HG03108 (cell line): ENCODE measurements at regions not wholly inside any gene's neighbourhood (a gene's known extent, or its start where the extent isn't known, plus 50 kb on each side); places are given as distances from the start of the nearest gene placed in this dataset.
"Not testable (repeated sequence)": the region's sequence is repeated elsewhere in the genome, so short reads cannot be mapped to it uniquely, and the experiment has no call there.

Source experiments
- ATAC-seq: cut with Tn5 transposase; IDR thresholded peaks from one replicate; pipeline ENCODE4 v1.9.1; 2021; ENCODE audit warnings: moderate library complexity; ENCODE audit not compliant: unreplicated experiment

DNA sequence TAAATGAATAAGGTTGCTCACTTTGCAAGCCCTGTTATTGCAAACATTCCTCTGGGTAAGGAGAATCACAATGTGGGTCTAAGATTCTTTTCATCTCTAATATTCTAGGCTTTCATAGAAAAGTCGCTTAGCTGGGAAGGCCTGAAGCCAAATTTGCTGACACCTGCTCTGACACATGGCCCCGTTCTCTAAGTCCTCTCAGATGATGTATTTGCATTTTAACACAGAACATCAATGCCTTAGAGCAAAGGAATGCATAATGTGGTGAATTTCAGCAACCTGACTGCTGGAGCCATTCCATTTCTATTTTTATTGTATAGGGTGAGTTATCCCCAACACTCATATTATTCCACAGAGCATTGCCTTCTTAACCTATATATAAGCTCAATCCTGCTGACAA is 682.1 kb upstream of the NRP1 start:
- ATAC-seq: no peak

DNA sequence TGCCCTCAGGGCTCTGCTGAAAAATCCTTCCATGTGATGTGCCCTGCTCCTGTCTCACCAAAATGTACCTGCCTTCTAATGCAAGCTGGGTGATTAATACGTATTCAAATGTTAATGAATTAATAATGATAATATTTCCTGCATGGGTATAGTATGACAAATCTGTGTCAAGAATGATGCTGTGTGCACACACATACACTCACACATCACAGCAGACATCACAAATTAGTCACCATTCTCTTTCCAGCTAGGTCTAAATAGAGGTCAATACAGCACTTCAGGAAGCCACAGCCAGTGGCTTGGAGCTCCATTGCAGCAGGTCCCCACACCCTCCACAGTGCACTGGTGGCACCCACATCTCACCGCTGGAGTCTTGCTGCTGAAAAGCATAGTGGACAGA is 681.2 kb upstream of the NRP1 start:
- no peak for ATAC-seq

DNA sequence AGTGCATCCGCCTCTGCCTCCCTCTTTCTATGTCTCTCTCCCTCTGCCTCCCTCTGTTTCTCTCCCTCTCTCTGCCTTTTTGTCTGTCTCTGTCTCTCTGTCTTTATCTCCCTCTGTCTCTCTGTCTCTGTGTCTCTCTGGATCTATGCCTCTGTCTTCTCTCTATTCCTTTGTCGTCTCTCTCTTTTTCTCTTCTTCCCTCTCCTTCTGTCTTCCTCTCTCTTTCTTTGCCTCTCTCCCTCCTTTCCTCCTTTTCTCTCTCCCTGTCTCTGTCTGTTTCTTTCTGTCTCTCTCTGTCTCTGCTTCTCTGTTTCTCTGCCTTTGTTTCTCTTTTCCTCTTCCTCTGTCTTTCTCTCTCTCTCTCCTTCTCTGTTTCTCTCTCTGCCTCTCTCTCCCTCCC is 678.8 kb upstream of the NRP1 start:
- ATAC-seq: no peak

DNA sequence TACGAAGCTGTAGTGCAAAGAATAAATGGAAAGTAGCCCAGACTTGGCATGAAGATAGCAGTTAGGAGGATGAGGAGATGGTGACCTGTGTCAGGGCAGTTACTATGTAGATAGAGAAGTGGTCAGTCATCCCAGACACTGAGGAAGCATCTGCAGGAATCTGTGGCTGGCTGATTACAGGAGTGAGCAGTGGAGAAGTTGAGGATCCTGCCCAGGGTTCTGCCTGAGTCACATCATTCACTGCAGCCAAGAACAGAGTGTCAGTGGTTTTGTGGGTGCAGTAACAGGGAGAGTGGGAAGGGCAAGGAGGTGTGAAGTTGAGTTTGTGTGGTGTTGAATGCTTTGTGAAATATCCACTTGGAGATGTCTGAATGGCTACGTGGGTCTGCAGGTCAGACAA is 676.4 kb upstream of the NRP1 start:
- no peak for ATAC-seq

DNA sequence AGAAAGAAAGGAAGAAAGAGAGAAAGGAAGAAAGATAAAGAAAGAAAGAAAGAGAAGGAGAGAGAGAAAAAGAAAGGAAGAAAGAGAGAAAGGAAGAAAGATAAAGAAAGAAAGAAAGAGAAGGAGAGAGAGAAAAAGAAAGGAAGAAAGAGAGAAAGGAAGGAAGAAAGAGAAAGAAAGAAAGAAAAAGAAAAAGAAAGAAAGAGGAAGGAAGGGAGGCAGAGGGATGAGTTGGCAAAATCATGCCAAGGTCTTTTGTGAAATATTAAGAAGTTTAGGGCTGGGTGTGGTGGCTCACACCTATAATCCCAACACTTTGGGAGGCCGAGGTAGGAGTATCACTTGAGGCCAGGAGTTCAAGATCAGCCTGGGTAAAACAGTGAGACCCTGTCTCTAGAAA is 675.8 kb upstream of the NRP1 start:
- ATAC-seq: not testable (repeated sequence)

DNA sequence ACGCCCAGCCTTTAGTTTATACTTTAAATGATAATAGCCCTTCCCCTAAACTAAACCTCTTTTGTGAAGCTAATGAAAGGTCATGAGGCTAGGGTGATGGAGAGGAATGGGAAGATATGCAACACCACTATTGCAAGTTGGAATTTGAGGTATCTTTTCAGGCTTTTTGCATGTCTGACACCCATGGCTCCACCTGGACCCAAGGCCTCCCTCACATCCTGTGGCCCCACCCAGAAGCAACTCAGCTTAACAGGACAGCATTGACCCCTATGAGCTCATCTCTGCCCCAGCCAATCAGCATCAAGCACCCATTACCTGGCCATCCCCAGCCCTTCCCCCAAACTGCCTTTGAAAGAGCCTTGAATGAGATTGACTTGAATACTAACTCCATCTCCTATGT is 674.2 kb upstream of the NRP1 start:
- no peak for ATAC-seq

DNA sequence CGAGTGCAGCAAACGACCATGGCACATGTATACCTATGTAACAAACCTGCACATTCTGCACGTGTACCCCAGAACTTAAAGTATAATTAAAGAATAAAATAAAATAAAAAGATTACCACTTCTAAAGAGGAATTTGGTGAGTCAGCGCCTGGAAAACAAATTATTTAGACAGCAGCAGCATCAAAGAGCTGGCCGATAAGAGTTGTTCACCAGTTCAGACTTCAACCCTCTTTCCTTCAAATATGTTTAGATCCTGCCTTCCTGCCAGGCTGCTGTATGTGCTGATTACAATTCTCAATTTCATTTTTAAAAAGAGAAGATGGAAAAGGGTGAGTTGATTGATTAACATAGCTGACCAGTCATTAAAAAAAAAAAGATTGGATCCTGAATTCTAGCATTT is 672.0 kb upstream of the NRP1 start:
- no peak for ATAC-seq

DNA sequence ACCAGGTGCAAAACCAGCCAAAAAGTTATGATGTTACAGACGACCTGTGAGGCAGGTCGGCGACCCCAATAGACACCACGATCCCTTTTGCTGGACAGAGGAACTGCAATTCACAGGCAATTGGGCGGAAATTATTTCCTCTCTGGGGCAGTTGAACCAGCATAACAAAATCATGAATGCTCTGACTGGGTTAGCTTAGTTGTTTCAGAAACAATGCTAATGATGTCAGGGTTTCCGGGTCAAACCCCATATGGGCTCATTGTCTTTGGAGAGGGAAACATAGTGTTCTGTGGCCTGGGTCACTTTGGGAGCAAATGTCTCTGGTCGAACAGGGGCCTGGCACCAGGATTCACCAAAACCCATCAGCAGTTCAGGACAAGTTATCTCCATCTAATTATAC is 669.1 kb upstream of the NRP1 start:
- ATAC-seq: no peak

DNA sequence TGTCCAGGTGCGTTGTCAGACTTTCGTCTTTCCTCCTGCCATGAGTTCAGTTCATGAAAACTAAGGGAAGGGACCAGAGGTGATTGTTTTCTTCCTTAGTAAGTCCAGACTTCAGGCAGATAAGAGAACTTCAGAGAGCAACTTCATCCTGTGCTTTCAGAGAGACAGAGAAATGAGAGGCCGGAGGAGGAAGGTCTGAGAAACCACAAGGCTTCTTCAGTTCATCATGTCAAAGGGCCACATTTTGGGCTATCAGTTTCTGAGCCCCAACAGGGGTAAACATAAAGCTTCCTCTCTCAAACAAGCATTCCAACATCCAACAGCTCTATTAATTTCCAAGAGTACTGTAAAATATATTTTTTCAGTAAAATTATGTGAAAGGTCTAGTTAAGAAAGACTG is 668.4 kb upstream of the NRP1 start:
- ATAC-seq: no peak

DNA sequence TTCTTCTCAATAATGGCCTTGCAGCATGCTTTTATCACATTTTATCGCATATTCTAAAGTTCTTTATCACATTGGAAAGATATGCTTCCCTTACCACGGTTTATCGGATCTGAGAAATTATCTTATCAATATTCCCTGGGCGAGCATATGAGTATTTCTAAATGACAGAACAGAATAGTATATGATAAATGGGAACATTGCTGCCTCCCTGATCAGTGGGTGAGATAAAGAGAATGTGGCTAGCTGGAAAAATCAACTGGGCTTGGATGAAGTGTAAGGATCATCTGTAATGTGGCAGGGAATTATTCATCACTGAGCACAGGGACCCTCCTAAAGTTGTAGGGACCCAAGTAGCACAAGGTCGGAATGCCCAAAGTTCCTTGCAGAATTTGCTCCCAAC is 667.4 kb upstream of the NRP1 start:
- no peak for ATAC-seq

DNA sequence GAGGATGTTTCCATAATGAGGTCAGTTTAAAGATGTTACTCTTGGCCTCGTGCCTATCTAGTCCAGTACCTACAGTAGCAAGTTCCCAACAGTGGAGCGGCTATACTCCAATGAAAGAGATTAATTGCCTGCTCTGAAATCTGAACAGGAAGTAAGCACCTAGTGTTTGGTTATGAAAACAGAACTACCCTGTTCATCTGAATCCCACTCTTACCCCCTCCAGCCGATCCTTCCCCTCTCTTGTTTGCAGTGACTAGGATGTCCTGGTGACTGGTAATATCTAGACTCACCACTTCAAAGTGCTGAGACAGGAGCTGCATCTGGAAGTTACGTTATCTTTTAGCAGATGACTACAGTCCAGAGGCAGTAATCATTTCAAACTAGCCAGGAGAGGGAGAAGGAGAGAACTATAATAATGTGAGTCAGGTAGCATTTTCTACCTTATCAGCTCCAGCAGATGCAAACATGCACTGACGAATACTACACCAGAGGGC is 666.7 kb upstream of the NRP1 start:
- ATAC-seq: no peak

DNA sequence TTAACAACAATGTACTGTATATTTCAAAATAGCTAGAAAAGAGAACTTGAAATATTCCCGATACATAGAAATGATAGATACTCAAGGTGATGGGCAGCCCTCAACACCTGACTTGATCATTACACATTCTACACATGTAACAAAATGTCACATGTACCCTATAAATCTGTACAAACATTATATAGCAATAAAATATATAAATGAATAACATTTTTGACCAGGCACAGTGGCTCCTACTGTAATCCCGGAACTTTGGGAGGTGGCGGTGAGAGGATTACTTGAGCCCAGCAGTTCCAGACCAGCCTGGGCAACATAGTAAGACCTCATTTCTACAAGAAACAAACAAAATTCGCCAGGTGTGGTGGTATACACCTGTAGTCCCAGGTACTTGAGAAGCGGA is 659.5 kb upstream of the NRP1 start:
- ATAC-seq: no peak

DNA sequence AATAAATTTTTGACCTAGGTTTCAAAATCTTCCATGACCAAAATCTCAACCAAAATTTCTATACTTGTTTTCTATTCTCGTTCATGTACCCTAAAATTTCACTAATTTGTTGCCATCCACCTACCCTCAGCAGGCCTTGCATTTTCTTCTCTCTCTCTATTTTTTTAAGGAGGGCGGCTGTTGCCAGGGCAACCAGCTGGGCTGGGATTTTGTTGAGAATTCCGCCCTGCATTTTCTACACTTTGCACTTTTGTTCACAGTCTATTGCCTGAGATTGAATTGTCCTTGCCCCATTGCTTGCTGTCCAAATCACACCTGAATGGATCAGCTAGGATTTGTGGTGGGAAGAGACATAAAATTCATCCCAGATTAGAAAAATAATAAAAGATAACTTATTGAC is 657.5 kb upstream of the NRP1 start:
- ATAC-seq: no peak

DNA sequence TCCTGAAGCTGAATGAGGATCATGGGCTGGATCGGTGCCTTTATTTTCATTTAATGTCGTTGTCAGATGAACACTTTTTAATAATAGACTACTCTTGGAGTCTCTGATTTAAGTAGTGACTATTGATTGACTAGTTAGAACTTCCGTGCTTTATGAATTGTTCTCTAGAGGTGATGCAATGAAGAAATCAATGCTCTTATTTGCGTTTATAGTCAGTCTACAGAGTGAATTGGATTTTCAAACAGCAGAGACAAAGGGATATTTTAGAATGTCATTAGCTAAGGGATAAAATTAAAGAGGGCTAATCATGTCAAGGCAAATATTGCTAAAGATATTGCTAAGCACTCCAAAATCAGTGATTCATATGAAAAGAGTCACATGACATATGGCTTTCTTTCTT is 652.0 kb upstream of the NRP1 start:
- no peak for ATAC-seq

DNA sequence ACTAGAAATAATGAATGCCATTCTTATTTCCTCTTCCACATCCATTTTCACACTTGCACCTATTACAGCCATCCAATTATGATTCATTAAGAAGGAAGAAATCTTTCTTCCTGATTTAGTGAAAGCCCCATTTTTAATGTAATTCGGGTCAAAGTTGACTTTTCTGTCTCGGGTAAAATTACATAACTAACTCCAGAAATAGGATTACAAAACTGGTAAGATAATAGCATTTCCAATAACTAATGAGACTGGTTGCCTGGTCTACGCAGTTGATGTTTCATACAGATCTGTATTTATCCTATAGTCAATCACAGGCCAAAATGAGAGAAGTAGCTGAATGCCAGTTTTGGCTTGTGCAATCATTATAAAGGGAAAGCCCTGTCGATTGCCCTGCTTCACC is 651.5 kb upstream of the NRP1 start:
- no peak for ATAC-seq

DNA sequence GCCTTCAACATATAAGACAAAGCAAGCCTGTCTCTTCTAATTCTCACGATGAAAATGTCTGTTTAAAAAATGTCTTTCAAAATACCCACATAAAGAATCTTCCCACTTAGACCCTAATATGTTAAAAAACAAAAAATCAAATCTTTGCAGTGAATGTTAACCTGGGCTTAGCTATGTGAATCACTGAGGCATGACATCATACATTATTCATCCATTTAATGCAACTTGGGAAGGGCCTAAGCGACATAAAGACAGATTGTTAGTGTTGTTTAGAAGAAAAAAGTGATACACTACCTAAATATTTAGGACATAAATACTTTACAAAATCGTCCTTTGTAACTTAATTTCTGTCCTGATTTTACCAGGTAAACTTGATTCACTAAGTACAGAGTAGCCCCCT is 648.5 kb upstream of the NRP1 start:
- no peak for ATAC-seq

DNA sequence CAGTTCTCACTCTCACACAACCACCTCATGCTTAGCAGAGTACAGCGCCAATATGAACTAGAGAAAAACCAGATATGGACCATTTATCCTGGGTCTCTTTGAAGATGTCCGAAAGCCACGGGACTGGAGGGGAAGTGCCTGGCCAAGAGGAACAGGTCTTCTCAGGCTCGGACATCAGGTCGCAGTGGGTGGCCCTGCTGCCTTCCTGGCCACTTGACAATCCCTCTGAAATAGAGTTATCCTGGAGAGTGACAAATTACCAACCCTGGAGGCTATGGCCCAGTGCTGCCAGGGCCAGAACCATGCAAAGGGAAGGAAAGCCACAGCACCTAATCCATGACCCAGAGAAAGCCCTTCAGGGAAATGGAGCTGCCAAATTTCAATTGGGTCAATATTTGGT is 646.8 kb upstream of the NRP1 start:
- ATAC-seq: no peak

DNA sequence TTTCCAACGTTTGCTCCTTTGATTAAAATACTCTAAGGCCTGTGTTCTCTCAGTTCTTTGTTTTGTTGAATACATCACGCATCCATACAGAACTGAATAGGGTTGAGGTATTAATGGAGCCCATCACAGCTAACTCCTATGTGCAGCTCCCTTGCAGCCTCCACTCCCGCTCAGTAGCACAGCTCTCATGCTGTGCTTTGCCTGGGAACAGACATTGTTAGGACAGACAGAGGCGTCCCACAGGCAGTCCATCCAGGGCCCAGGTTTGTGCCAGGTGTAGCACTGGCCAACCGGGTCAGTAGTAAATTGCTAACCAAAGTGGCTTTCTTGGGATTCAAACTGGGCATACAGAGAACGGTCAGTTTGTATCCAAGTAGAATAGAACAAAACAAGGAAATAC is 644.7 kb upstream of the NRP1 start:
- ATAC-seq: no peak

DNA sequence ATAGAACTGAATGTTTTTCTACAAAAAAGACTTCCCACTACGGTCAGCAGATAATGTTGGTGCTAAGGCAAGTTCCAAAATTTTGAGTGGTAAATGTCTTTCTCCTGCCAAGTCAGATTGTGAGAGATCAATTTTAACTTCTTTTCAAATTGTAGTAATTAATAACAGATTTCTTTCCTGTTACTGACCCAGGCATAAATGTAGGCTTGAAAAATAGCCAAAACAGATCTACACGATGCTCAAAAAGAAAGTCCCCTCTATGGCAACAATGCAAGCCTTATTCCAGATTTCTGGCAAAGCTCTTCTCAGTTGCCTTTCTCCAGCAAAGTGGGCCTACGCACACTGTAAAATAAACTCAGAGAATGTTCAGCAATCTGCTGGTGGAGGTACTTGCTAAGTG is 641.0 kb upstream of the NRP1 start:
- no peak for ATAC-seq

DNA sequence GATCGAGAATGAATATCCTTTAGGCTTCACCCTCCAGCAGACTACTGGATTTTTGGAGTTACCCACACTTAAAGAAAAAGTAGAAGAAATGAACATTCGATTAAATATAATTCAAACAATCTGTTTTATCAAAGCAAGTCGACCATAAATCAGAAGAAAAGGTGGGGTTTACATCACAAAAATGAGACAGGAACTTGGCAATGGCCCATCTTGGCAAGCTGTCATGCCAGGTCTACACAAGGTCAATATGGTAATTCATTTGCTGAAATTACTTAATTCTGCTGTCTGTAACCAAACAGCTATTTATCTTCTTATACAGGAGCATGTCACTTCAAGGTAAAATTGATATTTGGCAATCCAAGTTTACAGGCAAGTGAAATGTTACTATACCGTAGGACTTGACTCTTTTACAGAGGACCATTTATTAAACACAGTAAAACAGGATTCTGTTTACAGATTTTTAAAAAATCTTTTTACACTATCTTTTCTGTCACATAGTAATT is 640.6 kb upstream of the NRP1 start:
- no peak for ATAC-seq

DNA sequence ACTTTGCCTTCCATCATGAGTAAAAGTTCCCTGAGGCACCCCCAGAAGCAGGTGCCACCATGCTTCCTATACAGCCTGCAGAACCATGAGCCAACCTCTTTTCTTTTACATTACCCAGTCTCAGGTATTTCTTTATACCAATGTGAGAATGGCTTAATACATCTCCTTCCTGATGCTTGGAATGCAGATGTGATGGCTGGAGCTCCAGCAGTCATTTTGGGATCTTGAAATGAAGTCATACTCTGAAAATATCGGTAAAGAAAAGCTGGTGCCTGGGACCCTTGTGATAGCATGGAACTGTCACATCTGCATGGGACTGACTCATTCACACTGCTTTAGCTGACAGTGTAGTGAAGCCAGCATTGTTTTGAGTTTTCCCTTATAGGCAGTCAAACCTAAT is 634.5 kb upstream of the NRP1 start:
- no peak for ATAC-seq

DNA sequence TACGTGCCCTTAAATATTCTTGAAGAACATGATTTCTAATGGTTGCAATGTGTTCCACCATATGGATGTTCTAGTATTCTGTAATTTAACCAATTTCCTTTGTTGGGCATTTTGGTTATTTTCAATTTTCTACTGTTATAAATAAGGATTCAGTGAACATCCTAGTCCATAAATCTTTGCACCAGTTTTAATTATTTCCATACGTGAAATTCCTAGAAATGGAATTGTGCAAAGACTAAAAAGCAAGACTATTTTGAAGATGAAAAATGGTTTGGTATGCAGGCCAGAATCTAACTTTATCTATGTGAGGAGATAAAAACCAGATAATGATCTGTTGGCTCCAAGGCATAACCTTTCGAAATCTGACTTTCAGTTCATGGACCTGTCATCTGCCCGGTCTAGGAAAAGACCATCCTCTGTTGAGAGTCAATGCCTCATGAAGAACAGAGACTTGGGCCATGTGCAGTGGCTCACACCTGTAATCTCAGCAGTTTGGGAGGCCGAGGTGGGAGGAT is 633.2 kb upstream of the NRP1 start:
- no peak for ATAC-seq

DNA sequence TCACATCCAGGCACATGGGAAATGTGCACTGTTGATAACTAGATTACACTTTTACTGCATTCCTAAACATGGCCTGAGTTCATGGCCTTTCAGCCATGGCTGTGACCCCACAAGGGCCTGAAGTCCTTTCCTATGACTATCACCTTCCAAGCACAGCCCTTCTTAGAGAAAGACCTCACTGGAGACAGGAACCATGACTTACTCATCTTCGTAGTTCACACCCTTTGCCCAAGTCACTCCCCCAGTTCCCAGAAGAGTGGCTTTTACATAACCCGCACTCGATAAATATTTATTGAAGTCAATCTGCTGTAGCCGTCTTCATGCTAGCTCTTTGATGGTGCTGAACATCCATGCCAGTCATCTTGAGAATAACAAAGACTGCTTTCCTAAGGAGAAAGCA is 632.5 kb upstream of the NRP1 start:
- no peak for ATAC-seq
